ENCODE measurements at regions not wholly inside any gene's neighbourhood (a gene's known extent, or its start where the extent isn't known, plus 50 kb on each side); places are given as distances from the start of the nearest gene placed in this dataset.

DNA sequence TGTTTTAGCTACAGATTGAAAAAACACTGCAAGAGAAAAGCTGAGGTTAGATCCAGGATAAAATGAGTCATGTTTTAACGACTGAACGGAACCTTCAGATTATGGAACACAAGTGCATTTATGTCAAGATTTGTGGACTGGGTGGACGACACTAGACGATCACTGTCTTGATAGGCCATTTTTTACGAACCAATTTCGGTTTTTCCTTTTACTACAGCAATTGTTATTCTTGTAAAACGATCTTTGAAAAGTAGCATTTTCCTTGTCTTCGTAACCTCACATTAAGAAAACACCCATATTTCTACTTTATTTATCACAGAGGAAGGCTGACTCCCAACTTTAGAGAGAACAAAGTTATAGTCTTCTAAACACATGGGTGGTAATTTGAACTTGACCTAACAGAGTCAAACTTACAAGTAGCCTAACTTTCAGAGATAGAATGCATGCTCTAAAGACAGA, 294.2 kb upstream of the TCF21 start:
- TF ChIP-seq, protein P1, sequence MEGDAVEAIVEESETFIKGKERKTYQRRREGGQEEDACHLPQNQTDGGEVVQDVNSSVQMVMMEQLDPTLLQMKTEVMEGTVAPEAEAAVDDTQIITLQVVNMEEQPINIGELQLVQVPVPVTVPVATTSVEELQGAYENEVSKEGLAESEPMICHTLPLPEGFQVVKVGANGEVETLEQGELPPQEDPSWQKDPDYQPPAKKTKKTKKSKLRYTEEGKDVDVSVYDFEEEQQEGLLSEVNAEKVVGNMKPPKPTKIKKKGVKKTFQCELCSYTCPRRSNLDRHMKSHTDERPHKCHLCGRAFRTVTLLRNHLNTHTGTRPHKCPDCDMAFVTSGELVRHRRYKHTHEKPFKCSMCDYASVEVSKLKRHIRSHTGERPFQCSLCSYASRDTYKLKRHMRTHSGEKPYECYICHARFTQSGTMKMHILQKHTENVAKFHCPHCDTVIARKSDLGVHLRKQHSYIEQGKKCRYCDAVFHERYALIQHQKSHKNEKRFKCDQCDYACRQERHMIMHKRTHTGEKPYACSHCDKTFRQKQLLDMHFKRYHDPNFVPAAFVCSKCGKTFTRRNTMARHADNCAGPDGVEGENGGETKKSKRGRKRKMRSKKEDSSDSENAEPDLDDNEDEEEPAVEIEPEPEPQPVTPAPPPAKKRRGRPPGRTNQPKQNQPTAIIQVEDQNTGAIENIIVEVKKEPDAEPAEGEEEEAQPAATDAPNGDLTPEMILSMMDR (IDR thresholded peaks at IDR 0.05; ENCODE audit: low read depth, low read length), result no peak
- H3K4me3 ChIP-seq (ENCODE audit: low read depth, low read length), result no peak overlapping the region

DNA sequence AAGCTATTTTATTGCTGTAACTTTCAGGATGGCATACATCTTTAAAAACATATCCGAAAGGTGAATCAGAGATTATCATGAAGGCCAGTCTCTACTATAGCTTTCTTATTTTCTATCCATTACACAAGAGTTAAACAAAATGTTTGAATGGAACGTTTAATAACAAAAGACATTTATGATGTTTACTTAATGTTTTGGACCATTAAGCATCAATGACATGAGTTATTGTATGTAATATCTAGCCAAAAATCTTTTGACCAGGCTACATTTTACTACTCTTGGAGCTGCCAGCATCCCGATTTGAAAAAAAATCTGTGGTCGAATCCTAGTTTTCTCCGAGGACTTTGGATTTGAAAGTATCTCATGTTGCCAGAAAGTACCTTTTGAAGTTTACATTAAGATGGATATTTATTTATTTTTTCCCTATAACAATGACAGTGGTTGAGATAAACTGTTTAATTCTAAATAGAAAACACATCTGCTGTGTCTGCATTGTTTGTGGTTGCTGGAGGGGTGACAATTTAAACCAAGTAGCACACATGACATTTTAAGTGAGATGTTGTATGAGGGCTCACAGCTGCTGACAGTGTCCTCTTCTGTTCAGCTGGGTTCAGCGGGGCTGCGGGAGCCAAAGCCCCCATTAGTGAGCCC, 293.7 kb upstream of the TCF21 start:
- H3K4me3 ChIP-seq (ENCODE audit: low read depth, low read length), result no peak overlapping the region
- TF ChIP-seq, protein P1 (IDR thresholded peaks at IDR 0.05; ENCODE audit: low read depth, low read length), result no peak

DNA sequence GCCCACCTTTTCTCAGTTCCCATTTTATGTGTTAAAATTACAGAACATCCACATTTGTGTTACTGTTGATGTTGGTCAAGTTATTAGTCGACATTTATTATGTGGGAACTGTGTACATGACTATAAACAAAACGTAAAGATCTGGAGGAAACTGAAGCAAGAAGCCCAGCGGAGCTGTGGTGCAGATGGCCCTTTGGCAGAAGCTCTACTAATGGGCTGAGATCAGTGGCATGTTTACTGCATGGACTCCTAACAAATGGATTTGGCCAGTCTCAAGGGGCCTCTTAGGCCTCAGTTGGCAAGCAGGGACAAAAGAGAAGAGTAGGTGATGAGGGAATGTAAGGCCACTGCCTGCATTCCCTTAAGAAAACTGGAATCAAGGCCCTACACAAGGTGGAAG, 282.1 kb upstream of the TCF21 start:
- TF ChIP-seq, protein P1 (IDR thresholded peaks at IDR 0.05; ENCODE audit: low read depth, low read length), result no peak
- H3K4me3 ChIP-seq (ENCODE audit: low read depth, low read length), result no peak overlapping the region

DNA sequence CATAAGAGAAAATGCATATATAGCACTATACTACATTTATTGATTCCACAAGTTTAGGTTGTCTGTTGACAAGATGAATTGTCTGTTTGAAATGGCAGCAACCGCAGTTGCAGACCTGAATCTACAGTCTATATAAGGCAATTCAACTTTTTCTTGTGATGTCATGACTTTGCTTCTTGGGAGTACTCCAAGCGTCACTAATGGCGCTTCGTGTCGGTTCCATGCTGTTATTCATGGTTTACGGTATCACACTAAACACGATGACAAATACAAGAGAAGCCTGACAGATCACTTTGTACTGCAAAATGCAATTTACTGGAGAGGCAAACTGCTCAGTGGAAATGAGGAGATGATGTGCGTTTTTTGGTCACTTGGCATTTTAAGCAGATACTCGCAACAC, 280.3 kb upstream of the TCF21 start:
- H3K4me3 ChIP-seq (ENCODE audit: low read depth, low read length), result no peak overlapping the region
- TF ChIP-seq, protein P1 (IDR thresholded peaks at IDR 0.05; ENCODE audit: low read depth, low read length), result no peak

DNA sequence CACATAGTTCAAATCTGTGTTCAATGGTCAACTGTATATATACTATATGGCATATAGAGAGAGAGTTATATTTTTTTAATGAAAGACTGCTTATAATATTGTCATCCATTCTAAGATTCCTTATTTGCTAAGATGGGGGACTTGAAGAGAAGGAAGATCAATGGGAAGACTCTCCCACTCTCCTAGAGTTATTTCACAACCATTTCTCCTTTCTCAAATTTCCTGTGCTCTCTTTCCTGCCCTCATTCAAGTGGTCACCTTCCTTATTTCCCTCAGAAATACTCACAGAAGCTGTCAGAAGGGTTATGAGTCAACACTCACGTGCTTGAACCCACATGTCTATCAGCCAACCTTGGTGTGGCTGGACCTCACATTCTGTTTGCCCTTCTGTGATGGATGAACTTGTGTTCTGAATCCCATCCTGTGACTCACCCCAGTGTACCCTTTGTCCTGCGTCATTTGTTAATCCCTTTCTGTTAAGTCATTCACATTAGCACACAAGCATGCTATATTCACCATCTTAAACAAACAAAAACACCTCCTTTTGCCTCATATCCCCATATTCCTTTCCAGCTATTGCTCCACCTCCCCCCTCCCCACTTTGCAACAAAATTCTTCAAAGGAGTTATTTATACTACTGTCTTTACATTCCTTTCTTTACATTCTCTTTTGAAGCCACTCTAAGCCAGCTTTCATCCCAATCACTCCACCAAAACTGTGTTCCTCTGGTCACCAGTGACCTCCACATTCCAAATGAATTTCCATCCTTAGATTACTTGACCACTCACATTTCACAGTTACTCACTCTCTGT, 279.3 kb upstream of the TCF21 start:
- H3K4me3 ChIP-seq (ENCODE audit: low read depth, low read length), result no peak overlapping the region

DNA sequence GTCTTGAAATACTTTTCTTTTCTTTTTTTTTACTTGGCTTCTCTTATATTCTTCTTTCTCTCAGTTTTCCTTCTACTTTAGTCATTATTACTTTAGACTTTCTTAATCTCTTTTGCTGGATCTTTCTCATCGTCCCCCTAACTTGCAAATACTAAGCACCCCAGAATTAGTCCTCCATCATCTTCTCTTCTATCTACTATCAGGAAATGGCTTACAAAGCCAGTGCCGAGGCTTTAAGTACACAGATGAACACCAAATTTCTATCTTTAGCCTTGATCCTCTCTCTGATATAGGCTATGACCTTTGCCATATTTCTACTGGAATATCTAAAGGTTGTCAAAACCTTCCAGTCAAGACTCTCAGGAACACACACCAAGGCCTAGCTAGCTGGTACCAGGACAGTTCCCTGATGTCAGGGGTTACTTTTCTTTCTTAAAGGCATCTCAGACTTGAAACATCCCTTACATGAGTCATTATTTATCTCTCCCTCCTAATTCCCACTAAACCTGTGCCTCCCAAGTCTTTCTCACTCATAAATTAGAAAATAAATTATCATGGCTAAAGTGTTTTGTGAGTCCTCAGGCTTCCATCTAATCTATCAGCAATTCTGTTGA, 278.6 kb upstream of the TCF21 start:
- H3K4me3 ChIP-seq (ENCODE audit: low read depth, low read length), result no peak overlapping the region

More for the DNA sequence above, 279.3 kb upstream of the TCF21 start:
- TF ChIP-seq, protein P1 (IDR thresholded peaks at IDR 0.05; ENCODE audit: low read depth, low read length), result no peak

More for the DNA sequence above, 278.6 kb upstream of the TCF21 start:
- TF ChIP-seq, protein P1 (IDR thresholded peaks at IDR 0.05; ENCODE audit: low read depth, low read length), result no peak

Measured in WI38 (cell line).